GM19351 (cell line): ENCODE measurements at regions not wholly inside any gene's neighbourhood (a gene's known extent, or its start where the extent isn't known, plus 50 kb on each side); places are given as distances from the start of the nearest gene placed in this dataset.

Experiments
- ATAC-seq: cut with Tn5 transposase; IDR thresholded peaks from one replicate; pipeline ENCODE4 v1.9.1; 2021; ENCODE audit warnings: mild to moderate bottlenecking, moderate library complexity; ENCODE audit not compliant: unreplicated experiment

DNA sequence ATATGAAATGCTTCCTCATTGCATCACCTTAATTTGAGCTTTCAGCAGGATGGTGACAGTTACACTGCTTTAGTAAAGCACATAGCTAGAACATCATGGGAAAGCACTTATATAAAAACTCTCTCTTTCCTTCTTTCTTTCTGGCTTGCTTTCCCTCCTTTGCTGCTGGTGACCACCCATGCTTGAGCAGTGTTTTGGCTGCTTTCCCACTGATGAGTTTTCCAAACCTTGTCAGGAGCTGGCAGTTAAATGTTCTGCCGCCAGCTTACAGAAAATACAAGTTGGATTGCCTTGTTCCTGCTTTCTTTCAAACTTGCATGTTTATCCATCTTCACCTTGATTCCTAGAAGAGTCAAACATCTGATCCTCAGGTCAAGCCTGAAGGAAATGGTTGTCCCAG lies 323.9 kb downstream of the FOXA2 start:
- ATAC-seq = no peak

DNA sequence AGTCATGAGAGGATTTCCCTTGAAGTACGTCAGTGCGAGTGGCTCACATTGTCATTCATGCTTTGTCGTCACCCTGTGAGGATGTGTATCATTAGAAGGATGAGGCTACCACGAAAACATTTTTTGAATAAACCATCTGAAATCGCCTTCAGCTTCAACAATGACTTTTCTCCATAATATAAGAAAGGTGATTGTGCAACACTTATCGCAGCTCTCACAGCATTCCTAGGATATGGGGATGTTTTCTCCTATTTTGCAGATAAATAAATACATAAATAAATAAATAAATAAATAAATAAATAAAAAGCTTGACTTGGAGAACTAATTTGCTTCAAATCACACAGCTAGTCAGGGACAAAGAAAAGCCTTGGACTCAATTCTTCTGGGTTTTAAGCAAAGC lies 326.5 kb downstream of the FOXA2 start:
- no peak for ATAC-seq

GRCh38 chr20:22248051-22248667 lies 336.2 kb downstream of the FOXA2 start:
- no peak for ATAC-seq

GRCh38 chr20:22245139-22245538 lies 339.2 kb downstream of the FOXA2 start:
- ATAC-seq = no peak

GRCh38 chr20:22243067-22243466 lies 341.3 kb downstream of the FOXA2 start:
- no peak for ATAC-seq

DNA sequence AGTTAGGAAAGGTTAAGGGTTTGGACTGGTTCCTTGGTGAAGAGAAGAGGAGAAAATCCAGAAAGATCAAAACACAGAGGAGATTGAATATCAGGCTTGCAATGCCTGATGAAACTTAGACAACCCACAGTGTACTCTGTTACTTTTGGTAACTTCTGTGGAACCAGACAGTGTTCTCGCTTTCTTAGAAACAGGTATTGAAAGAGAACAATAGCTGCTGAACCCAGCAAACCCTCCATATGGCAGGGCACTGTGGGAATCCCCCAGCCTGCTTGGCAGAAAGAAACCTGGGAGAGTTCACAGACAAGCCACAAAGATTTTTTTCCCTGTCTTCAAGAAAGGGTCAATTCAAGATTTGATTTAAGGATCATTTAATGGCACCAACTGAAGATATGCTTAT lies 342.8 kb downstream of the FOXA2 start:
- ATAC-seq = no peak

- ATAC-seq = no peak
These were observed 351.4 kb downstream of the FOXA2 start for GRCh38 chr20:22232923-22233322.

GRCh38 chr20:22232473-22232872 lies 351.9 kb downstream of the FOXA2 start:
- ATAC-seq = no peak

GRCh38 chr20:22226849-22227700 lies 357.3 kb downstream of the FOXA2 start:
- ATAC-seq = no peak

DNA sequence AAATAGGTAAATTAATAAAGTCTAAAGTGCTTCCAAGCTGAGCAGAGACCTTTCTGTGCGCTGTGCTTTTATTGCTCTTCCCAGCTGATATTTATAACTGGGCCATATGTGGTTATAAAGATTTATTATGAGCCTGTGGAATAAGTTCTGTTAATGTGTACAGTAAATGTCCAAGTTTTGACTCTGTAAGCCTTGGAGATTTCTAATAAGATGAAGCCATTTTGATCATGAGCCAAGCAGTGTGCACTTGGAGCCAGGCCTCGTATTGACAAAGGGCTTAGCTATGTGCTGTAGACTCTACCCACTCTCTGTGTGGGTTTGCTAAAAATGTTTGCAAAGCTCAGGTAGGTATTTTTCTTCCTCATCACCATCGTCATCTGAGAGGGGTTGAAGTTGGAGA lies 361.1 kb downstream of the FOXA2 start:
- no peak for ATAC-seq

DNA sequence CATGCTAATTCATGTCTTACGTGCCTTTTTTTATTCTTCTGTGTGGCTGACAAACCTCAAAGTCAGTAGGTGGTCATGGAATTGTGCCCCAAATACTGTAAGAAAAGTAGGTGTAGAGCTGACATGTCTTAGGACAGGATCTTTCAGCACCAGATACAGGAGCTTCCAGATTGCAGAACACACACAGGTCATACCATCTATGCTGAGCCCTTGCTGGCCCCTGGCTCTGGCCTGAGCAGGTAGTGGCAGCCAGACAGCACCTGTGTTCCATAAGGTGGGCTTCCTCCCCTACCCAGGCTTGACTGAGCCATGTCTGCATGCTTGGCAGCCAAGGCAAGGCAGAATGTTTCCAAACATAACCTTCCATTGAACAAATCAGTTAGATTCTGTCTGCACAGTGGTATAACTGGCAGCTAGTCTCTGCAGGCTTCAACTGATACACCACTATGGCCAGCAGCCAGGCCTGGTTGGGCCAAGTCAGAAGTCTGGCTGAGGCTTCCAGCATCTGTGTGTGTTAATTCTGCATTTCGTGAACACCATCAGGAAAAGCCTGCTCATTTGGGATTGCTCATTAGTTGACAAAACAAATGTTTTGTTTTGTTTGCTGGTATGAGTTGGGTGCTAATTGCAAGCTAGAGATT lies 366.5 kb downstream of the FOXA2 start:
- ATAC-seq = no peak

GRCh38 chr20:22216984-22217383 lies 367.4 kb downstream of the FOXA2 start:
- ATAC-seq = no peak

- ATAC-seq = no peak
These were observed 370.1 kb downstream of the FOXA2 start for GRCh38 chr20:22214296-22214695.

- no peak for ATAC-seq
These were observed 371.1 kb downstream of the FOXA2 start for GRCh38 chr20:22213271-22213670.

- ATAC-seq = no peak
These were observed 377.1 kb downstream of the FOXA2 start for GRCh38 chr20:22207280-22207679.

DNA sequence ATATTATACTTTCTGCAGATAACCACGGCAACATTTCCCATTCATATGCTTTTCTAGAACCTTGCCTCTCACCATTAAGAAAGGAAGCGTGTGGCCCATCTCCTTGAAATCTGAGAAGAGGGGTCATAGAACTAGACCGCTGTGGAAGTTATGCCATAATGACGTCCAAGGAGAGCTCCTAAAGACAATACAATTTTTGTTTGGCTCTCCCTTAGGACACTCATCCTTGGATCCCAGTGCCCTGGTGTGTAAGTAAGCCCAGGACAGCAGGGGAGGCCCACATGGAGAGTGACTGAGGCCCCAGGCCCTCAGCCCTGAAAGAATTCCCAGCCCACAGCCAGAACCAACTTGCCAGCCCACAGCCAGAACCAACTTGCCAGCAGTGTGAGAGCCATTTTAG lies 379.6 kb downstream of the FOXA2 start:
- ATAC-seq = no peak

DNA sequence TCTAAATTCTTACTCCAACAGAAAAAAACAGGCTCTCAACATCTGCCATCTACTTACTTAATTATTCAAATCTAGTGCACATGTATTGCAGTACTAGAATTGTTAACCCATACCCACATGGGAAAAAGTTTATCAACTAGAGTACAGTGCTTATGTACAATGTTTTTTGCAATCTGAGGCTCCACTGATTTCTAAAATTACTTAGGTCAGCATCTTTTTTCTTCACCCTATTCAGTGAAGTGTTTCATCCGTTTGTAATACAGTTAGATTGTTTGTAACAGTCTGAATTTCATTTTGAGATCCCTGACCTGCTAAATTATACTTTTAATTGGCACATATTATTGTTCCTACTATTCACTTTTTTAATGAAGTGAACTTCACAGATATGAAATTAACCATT lies 402.2 kb downstream of the FOXA2 start:
- no peak for ATAC-seq

DNA sequence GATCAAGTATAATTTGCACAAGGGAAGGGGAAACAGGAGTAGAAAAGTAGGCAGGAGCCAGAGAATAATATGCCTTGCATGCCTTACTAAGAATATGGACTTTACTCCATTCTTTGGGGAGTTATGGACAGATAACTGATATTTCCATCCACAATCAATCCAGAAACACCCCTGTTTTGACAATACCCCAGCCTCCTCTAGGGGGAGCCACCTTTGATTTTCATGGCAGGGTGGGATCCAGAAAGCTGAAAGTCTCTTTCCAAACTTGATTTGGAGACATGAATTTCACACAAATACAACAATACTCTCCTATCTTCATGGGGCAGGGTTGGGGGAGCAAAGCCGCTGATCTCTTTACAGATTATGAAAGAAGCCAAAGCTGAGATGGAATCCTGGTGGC lies 404.1 kb downstream of the FOXA2 start:
- no peak for ATAC-seq

GRCh38 chr20:22160101-22160652 lies 424.2 kb downstream of the FOXA2 start:
- no peak for ATAC-seq

DNA sequence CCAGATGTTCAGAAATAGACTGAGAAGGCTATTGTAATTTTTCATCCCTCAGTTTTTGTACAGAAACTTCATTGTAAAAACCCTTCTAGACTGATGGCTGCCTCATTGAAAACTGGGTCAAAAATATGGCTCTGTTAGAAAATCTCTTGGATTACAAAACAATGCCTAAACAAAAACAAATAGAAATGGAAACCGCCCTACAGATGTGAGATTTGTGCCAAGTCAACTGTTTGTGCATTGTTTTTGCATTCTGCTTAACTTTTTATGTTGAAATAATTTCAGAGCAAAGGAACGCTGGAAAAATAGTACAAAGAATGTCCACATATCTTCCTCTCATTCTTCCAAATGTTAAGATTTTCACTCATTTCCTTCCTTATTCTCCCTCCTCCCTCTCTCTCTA lies 425.1 kb downstream of the FOXA2 start:
- ATAC-seq = no peak

- ATAC-seq = no peak
These were observed 422.1 kb downstream of the PAX1 start for GRCh38 chr20:22127587-22127986.
